ENCODE measurements at regions not wholly inside any gene's neighbourhood (a gene's known extent, or its start where the extent isn't known, plus 50 kb on each side); places are given as distances from the start of the nearest gene placed in this dataset.

DNA sequence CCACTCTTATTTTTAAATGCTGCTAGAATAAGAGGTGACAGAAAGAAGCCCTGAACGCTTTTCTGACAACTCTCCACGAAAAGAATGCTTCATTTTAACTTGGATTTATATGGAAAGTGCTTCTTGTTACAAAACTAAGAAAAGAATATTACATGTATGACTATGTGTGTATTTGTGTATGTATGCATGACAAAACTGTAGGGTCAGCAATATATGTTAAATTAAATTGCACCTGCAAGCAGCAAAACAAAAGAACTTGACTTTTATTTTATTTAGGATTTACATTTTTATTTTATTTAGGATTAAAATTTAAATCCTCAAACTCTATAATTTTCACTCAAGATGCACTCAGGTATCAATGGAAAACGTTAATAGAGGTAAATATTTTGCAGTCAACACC is 187.1 kb downstream of the NR4A2 start:
- no peak overlapping the region for H3K4me2 ChIP-seq (ENCODE audit: insufficient read depth, insufficient read length, low read length)

More for the DNA sequence above, 187.1 kb downstream of the NR4A2 start:
- no peaks in the 10 kb centered on the region for H3K79me1 ChIP-seq (ENCODE audit: insufficient read depth, low read depth, low read length, poor library complexity, severe bottlenecking)
- no peaks in the 10 kb centered on the region; the same call in 1 of the 2 replicates for H3K4me1 ChIP-seq (ENCODE audit: insufficient read depth, low read length)
- Mint-ChIP-seq H3K9me3 (peaks cover 0 to 8% of the 10 kb centered on the region in 2 experiments; a peak in 4 of 5 replicates), H3K4me1 (peaks cover 4 to 8% of the 10 kb centered on the region in 2 experiments; a peak in 1 of 4 replicates), H3K27ac (no peak overlapping the region), H3K4me3 (no peak overlapping the region), H3K27me3 (ENCODE audit: low read depth) (no peaks in the 10 kb centered on the region), H3K36me3 (ENCODE audit: insufficient read depth in 1 of 3, low read depth in 3 of 3) (peaks cover under 1 to 12% (median 8%) of the 10 kb centered on the region in 3 experiments)
- H3K23me2 ChIP-seq (ENCODE audit: insufficient read length, low read depth, low read length, poor library complexity, severe bottlenecking): no peaks in the 10 kb centered on the region
- H2BK15ac ChIP-seq (ENCODE audit: low read depth, low read length): no peak overlapping the region
- H4K8ac ChIP-seq (replicated peaks; ENCODE audit: insufficient read length, low read depth, low read length): no peak overlapping the region
- no peaks in the 10 kb centered on the region for H4K20me1 ChIP-seq (ENCODE audit: control insufficient read depth, insufficient read depth, insufficient read length)
- H2BK12ac ChIP-seq (ENCODE audit: insufficient read length, low read depth, low read length): no peak overlapping the region
- H3K23ac ChIP-seq (ENCODE audit: insufficient read length, low read depth, low read length): no peak overlapping the region
- H2AFZ ChIP-seq (ENCODE audit: low read length): no peak overlapping the region
- no peak overlapping the region for H3K4ac ChIP-seq (ENCODE audit: low read depth, low read length)
- no peak for DNase-seq
- TF ChIP-seq, protein P1, sequence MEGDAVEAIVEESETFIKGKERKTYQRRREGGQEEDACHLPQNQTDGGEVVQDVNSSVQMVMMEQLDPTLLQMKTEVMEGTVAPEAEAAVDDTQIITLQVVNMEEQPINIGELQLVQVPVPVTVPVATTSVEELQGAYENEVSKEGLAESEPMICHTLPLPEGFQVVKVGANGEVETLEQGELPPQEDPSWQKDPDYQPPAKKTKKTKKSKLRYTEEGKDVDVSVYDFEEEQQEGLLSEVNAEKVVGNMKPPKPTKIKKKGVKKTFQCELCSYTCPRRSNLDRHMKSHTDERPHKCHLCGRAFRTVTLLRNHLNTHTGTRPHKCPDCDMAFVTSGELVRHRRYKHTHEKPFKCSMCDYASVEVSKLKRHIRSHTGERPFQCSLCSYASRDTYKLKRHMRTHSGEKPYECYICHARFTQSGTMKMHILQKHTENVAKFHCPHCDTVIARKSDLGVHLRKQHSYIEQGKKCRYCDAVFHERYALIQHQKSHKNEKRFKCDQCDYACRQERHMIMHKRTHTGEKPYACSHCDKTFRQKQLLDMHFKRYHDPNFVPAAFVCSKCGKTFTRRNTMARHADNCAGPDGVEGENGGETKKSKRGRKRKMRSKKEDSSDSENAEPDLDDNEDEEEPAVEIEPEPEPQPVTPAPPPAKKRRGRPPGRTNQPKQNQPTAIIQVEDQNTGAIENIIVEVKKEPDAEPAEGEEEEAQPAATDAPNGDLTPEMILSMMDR (conservative IDR thresholded peaks at IDR 0.05): no peak
- H3K9me3 ChIP-seq (ENCODE audit: control insufficient read depth, low read depth, low read length): no peaks in the 10 kb centered on the region
- H2AK5ac ChIP-seq (ENCODE audit: insufficient read length, low read length): no peak overlapping the region
- no peaks in the 10 kb centered on the region for H3K27me3 ChIP-seq (ENCODE audit: insufficient read depth, low read length)
- no CpG with 5 or more reads among the region's 3 CpGs for WGBS (ENCODE audit: extremely low coverage, insufficient read length, low lambda C conversion rate)
- no peak overlapping the region for H3K9ac ChIP-seq (ENCODE audit: extremely low read depth, insufficient read length, low read length)
- no peak overlapping the region for H4K91ac ChIP-seq (ENCODE audit: insufficient read length, low read depth, low read length)
- no peak overlapping the region for H2BK20ac ChIP-seq (ENCODE audit: low read depth, low read length, poor library complexity, severe bottlenecking)
- no peak overlapping the region for H2BK120ac ChIP-seq (ENCODE audit: low read depth, low read length, poor library complexity, severe bottlenecking)
- H3K27ac ChIP-seq (ENCODE audit: insufficient read length, low read depth, low read length): no peak overlapping the region
- H3K56ac ChIP-seq (ENCODE audit: insufficient read length, low read depth, low read length): no peak overlapping the region
- no peaks in the 10 kb centered on the region for H3K79me2 ChIP-seq (ENCODE audit: insufficient read depth, low read length)
- H2BK5ac ChIP-seq (ENCODE audit: insufficient read length, low read length): no peak overlapping the region
- H4K5ac ChIP-seq (ENCODE audit: insufficient read length, low read depth, low read length): no peak overlapping the region
- H3T11ph ChIP-seq (ENCODE audit: low read length): no peak overlapping the region
- no peak overlapping the region for H3K18ac ChIP-seq (ENCODE audit: insufficient read length, low read depth, low read length)
- no peak overlapping the region for H3K14ac ChIP-seq (ENCODE audit: insufficient read depth, low read length)

Measured in H9 (cell line).